ENCODE measurements at regions not wholly inside any gene's neighbourhood (a gene's known extent, or its start where the extent isn't known, plus 50 kb on each side); places are given as distances from the start of the nearest gene placed in this dataset.
"Not testable (repeated sequence)": the region's sequence is repeated elsewhere in the genome, so short reads cannot be mapped to it uniquely, and the experiment has no call there.

DNA sequence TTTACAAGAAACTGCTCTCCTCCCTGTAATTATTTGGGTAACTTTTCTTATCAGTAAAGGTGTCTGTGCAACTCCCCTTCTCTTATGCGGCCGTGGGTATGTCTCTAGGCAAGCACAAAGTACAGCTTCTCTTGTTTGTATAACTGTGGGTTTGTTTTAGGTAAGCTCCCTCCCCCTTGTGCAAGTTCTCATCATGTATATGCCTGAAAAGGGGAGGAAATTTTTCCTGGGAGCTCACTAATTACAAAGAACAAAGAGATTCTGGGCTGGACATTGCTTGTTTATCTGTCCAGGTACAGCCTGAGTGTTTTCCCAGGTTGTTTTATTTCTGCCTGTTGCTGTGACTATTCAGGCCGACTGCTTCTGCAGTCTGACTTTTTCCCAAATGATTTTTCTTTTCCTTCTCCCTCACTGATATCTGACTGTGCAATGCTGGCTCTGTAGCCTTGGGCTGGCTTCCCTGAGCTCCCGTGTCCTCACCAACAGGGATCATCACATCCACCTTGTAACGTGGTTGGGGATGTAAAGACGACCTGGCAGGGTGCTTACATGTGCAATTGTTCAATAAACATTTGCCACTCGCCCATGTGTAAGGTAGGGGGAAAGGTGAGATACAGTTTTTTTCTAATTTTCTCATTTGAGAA lies 916.5 kb downstream of the AACS start:
- DNase-seq = no peak

DNA sequence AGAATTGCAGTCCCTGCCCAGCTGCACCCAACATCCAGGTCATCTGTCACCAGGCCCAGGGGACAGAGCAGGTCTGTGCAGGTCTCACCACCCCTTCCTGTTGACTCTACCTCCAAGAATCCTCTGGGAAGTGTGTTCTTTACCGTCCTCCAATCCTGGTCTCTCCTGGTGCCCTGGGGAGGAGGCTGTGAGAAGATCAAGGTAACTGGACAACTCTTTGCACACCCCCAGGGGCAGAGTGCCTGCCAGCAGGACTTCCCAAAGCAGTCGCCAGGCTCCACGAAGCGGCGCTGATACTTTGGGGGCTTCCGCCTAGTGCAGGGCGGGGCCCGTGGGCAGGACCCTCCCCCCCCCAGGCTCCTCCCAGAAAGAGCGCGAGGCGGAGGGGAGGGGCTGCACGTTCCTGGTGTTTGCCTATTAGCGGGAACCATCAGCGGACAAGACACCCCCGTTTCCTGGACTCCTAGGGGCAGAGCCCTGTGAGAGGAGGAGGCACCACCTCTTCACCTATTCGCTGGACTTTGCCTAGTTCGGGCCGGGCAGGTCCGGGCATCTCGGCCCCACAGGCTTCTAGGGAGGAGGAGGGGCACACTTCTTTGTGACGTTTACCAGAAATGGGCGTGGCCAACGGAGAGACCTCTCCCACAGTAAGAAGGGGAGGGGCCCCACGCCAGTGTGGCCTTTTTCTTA lies 918.0 kb downstream of the AACS start:
- peak in 14 of 51 donors; percentile 2 to 30 (median 10) for DNase-seq

DNA sequence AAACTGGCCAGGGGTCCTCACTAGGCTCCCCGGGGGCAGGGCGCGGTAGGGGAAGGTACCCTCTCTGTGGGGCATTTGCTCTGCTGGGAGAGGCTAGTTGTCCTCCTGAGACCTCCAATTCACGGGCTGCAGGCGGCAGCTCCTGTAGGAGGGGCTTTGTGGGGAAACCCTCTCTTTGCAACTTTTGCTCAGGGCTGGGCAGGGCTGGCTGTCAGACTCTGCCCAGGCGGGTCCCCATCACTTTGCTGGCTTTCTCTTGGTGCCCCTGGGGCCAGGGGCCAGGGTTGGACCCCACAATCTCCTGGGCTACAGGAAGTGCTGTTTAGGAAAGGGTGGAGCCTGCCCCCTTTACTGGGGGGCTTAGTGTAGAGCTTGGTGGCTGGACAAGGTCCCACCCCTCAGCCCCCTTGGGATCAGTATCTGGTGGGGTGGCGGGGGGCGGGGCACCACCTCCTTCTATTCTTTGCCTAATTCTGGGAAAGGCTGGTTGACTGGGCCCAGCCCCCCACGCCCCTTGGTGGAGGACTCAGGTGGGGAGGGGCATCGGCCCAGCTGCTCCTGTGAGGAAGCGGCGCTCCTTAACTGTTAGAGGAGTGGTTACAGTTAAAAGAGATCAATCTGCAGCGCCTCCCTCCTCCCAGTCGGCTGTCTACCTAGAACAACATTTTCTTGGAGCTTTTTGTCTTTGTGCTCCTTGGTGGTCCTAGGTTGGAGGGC lies 918.7 kb downstream of the AACS start:
- DNase-seq = peak in 2 of 51 donors; percentile 1 to 2

GRCh38 chr12:125988545-125988944 lies 923.3 kb downstream of the AACS start:
- no peak for DNase-seq

GRCh38 chr12:125989696-125990095 lies 924.5 kb downstream of the AACS start:
- no peak for DNase-seq

- no peak for DNase-seq
These were observed 931.2 kb downstream of the AACS start for GRCh38 chr12:125996443-125996842.

- DNase-seq = peak in 9 of 51 donors; percentile 2 to 27 (median 11)
These were observed 934.4 kb downstream of the AACS start for GRCh38 chr12:125999628-126000027.

DNA sequence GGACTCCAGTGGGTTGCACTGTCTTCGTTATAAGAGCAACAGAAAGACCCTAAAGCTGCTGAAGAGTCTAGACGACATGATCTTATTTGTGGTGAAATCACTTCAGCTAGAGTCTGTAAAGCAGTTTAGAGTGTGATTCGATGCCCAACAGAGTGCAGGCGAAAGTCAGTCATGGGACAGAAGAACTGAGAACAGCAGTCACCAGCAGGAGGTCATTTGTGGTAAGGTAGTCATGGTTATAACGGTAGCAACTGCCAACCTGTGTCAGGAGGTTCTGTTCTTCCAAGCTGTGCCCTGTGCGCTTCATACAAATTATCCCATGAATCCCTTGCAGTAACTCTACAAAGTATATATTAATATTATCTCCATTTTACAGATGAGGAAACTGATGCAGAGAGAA lies 954.1 kb downstream of the AACS start:
- DNase-seq = no peak

DNA sequence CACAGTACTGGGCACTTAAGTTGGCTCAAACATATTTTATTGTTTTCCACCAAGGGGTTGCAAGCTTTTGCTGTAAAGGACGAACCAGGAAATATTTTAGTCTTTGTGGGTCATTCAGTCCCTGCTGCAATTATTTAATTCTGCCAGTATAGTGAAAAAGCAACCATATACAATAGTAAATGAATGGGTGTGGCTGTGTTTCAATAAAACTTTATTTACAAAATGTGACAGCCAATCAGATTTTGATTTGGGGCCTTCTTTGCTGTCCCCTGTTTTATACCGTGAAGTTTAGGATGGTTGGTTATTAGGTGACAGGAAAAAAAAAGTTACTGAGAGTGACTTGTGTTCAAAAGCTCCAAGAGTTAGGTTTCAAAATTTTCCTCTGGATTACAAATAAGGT lies 956.4 kb downstream of the AACS start:
- no peak for DNase-seq

GRCh38 chr12:126027825-126028224 lies 962.6 kb downstream of the AACS start:
- no peak for DNase-seq

GRCh38 chr12:126030573-126030972 lies 965.3 kb downstream of the AACS start:
- DNase-seq = no peak

GRCh38 chr12:126033751-126034150 lies 968.5 kb downstream of the AACS start:
- no peak for DNase-seq

- DNase-seq = no peak
These were observed 971.1 kb downstream of the AACS start for GRCh38 chr12:126036348-126036747.

GRCh38 chr12:126038434-126038833 lies 973.2 kb downstream of the AACS start:
- no peak for DNase-seq

- DNase-seq = no peak
These were observed 975.1 kb downstream of the AACS start for GRCh38 chr12:126040307-126040706.

DNA sequence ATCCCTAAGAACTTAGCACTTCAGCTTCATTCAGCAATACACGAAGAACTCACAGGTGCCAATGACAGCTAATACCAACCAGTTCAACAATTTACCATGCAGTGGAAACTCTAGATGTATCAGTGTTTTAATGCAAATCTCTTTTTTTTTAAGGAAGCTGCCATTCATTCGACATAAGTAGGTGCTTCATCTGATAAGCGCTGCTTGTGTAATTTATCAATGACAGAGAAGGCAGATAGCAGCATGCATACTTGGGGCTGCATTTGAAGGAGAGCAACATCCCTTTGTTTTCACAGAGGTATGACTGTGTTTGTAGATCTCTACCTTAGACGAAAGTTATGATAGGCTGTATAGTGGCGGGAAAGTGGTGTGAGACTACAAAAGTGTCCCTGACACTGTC lies 977.1 kb downstream of the AACS start:
- no peak for DNase-seq

DNA sequence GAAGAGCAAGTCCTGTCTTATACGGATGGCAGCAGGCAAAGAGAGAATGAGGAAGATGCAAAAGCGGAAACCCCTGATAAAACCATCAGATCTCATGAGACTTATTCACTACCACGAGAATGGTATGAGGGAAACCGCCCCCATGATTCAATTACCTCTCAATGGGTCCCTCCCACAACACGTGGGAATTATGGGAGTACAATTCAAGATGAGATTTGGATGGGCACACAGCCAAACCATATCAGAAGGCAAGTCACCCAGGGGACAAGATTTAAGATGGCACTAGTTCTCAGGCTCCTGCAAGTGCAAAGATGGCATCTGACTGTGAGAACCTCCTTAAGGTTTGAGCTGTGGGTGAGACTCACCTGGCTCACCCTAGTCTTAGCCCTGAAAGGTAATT lies 984.3 kb downstream of the AACS start:
- not testable (repeated sequence) for DNase-seq

DNA sequence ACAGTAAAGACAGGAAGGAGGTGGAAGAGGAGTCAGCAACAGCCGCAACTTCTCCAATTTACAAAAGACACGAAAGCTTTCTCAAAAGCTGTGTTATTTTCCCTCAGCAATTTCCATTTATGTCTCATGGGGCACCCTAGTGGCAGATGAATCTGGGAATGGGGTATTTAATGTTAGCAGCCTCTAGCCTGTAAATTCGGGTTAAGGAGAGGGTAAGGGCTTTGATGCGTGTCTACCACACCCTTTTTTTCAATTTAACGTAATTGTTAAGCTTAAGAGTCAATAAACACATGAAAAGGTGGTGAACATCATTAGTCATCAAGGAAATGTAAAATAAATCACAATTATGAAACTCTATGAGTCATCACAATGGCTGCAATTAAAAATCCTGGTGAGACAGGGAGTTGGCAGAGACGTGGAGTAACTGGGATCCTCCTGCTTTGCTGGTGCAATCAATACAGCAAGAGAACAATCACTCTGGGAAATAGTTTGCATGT lies 986.4 kb downstream of the AACS start:
- DNase-seq = peak in 1 of 51 donors; percentile 30

- DNase-seq = no peak
These were observed 990.3 kb downstream of the AACS start for GRCh38 chr12:126055521-126055920.

GRCh38 chr12:126061777-126062176 lies 996.5 kb downstream of the AACS start:
- DNase-seq = no peak

DNA sequence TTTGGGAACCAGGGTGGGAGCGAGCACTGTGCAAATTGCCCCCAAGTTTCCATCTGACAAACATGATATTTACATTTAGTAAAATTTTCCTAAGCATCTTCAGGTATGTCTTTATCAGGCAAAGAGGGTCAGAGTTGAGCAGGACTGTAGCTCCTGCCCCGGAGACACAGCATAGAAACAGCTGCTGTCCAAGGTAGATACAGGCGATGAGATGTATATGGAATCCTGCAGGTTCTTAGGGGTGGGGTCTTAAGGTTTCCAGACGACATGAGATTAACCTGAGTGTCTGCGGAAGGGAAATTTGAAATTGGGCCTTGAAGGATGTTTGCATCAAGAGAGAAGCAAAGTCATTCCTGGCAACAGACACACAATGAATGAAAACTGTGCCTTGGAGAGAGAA lies 998.8 kb downstream of the AACS start:
- DNase-seq = no peak

GRCh38 chr12:126067626-126068329 lies 1002.5 kb downstream of the AACS start:
- no peak for DNase-seq

Data from hypothalamus (tissue), 51 donors.